GM21360 (cell line): ENCODE measurements at regions not wholly inside any gene's neighbourhood (a gene's known extent, or its start where the extent isn't known, plus 50 kb on each side); places are given as distances from the start of the nearest gene placed in this dataset.

Source experiments
- ATAC-seq: cut with Tn5 transposase; IDR thresholded peaks from one replicate; pipeline ENCODE4 v1.9.1; 2021; ENCODE audit warnings: mild to moderate bottlenecking, moderate library complexity; ENCODE audit not compliant: unreplicated experiment

- no peak for ATAC-seq
Measured at GRCh38 chr2:6443061-6443823, 422.5 kb downstream of the CMPK2 start.

DNA sequence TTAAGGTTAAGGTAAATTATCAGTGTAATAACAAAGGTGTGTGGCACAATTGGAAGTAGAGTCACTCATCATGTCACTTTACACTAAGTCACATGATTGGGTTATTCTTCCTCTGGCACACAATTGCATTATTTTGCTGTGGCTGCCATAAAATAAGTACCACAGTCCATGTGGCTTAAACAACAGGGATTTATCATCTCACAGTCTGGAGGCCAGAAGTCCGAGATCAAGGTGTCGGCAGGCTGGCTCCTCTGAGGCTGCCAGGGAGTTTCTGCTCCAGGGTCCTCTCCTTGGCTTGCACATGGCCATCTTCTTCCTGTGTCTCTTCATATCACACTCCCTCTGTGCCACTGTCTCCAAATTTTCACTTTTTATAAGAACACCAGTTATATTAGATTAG, 421.2 kb downstream of the CMPK2 start:
- no peak for ATAC-seq

DNA sequence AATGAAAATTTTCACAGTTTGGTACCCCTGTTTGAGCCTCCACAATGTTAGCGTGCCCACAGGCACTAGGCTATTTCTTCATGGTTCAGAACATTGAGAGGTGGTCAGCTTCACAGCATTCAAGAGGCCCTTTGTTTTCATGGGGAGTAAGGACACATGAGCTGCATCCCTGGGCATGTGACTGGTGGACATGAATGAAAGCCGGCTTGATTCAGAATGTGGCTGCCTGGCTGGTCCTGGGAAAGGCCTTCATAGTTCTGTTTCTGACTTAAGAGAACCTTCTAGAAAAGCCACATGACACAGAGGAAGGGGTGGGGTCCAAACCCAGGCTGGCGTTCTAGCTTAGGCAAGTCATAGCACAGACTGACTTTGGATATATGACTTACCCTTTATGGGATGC, 420.6 kb downstream of the CMPK2 start:
- no peak for ATAC-seq

- ATAC-seq = no peak
Measured at GRCh38 chr2:6446938-6447608, 418.6 kb downstream of the CMPK2 start.

DNA sequence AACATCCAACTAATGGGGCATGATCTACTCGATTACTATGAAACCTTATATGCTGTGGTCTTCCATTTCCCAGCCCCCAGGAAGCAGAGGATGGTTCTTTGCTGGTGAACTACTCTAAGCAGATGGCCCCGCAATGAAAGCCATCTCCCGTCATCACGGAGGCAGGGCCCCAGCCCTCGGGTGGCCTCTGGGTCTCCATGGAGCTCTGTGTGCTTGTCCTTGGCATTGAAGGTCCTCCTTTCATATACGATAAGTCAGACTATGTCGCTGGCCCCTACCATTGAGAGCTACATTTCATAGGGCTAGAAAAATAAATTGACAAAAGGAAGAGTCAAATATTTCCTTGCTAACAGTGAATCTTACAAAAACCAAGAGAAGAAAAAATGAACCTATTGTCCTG, 416.8 kb downstream of the CMPK2 start:
- no peak for ATAC-seq

DNA sequence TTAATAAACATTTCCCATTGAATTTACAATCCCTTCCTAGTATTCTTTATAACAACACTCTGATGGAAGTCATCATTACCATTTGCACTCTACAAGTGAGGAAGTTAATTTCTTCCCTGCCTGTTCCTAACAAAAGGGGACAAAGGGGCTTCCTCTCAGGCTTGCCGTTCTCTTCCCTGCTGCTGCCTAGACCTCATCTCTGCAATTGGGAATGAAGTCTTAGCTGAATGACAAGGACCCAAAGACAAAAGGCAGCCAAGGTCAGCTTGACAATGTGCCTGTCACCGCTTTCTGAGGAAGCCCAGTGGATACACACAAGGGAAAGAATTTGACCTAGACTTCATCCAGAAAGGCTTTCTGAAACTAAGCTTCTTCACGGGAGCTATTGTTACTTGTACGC, 416.4 kb downstream of the CMPK2 start:
- ATAC-seq = no peak

GRCh38 chr2:6452702-6453481, 412.8 kb downstream of the CMPK2 start:
- ATAC-seq = no peak

GRCh38 chr2:6454286-6454990, 411.3 kb downstream of the CMPK2 start:
- no peak for ATAC-seq

GRCh38 chr2:6459138-6459537, 406.6 kb downstream of the CMPK2 start:
- no peak for ATAC-seq

GRCh38 chr2:6470518-6470917, 395.2 kb downstream of the CMPK2 start:
- ATAC-seq = no peak

GRCh38 chr2:6471419-6471818, 394.3 kb downstream of the CMPK2 start:
- ATAC-seq = no peak

- ATAC-seq = peak; percentile 61
Measured at GRCh38 chr2:6474161-6475140, 391.3 kb downstream of the CMPK2 start.

GRCh38 chr2:6475155-6475940, 390.4 kb downstream of the CMPK2 start:
- ATAC-seq = peak; percentile 91

DNA sequence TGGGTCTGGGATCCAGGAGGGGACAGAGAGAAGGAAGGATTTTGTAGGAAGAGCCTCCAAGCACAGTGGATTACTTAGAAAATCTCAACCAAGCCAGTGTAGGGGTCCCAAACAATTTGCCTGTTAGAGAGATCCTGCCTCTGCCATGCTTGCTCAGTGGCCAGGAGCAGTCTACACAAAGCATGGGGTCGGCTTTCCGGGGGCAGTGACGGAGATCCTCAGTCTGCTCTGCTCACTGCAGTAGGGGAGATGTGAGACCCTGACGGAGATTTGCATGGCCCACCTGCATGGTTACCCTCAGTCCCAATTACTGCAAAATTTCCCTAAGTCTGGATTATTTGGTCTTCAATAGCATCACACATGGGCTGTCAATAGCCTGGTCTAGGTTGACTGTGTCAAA, 385.2 kb downstream of the CMPK2 start:
- no peak for ATAC-seq

- ATAC-seq = no peak
Measured at GRCh38 chr2:6482256-6482655, 383.5 kb downstream of the CMPK2 start.

DNA sequence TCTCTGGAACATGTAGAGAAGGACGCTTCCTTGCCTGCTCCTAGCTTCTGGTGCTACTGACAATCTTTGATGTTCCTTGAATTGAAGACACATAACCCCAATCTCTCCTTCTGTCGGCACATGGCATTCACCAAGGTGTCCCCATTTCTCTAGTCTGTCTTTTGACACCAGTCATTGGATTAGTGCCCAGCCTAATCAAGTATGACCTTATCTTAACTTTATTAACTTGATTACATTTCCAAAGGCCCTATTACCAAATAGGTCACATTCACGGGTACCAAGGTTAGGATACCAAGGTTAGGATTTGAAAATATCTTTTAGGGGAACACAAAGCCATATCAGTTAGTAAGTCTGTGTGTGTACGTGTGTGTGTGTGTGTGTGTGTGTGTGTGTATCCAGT, 377.9 kb downstream of the CMPK2 start:
- no peak for ATAC-seq

DNA sequence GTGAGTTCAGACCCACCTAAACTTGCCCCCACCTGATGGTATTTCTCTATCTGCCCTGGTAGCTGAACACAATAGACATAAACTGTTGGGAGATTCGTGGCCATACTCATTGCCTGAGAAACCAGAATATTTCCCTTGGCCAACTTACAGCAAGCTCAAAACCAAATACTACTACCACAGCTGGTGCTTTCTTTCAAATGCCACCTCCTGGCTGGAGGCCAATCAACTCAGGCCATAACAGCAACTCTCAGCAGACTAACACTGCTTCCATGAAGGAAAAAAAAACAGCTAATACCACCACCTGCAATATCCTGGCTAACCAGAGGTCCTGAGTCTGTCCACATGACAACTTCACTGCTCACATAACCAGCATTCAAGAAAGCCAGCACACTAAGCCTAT, 373.1 kb downstream of the CMPK2 start:
- ATAC-seq = no peak

DNA sequence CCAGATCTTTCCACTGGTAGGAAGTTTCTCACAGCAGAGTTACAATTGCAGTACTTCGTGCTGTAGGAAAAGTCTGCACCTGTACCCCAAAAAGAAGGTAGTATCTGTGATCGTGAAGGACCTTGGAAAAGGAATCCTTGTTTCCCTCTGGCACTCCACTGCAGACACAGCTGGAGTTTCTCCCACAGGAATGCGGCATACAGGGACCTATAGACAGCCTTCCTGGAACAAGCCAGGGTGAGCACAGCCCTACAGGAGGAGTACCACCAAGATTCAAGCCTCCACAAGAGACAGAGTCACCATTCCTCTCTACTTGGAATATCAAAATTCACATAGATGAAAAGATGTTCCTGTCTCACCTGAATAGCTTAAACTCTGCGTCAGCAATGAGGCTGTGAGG, 372.4 kb downstream of the CMPK2 start:
- ATAC-seq = no peak

DNA sequence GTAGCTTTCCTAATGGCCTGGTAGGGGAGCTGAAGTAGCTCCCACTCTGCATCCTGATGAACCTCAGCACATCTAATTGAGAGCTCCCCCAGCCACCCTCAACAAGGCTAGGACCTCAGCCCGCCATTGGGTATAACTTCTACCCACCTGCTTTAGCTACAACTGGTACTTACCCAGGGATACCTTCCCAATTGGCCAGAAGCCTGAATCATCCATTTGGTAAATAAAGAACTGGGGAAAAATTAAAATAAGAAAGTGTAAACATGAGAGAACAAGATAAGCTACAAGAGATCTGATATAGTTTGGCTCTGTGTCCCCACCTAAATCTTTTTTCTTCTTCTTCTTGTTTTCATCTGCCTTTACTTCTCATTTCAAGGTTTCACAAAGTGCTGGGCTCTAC, 372.0 kb downstream of the CMPK2 start:
- no peak for ATAC-seq
